ENCODE measurements at regions not wholly inside any gene's neighbourhood (a gene's known extent, or its start where the extent isn't known, plus 50 kb on each side); places are given as distances from the start of the nearest gene placed in this dataset.

GRCh38 chr1:193569096-193569982, 382.9 kb upstream of the B3GALT2 start:
- TF ChIP-seq CTCF (IDR thresholded peaks at IDR 0.05; ENCODE audit: borderline replicate concordance, insufficient read depth, low read depth, low read length): no peak
- no peak overlapping the region for H3K4me3 ChIP-seq (ENCODE audit: low read depth, low read length)

- H3K4me3 ChIP-seq (ENCODE audit: low read depth, low read length): no peak overlapping the region
- TF ChIP-seq CTCF (IDR thresholded peaks at IDR 0.05; ENCODE audit: borderline replicate concordance, insufficient read depth, low read depth, low read length): no peak
Measured at GRCh38 chr1:193568512-193568911, 382.1 kb upstream of the B3GALT2 start.

- no peak for TF ChIP-seq CTCF (IDR thresholded peaks at IDR 0.05; ENCODE audit: borderline replicate concordance, insufficient read depth, low read depth, low read length)
- H3K4me3 ChIP-seq (ENCODE audit: low read depth, low read length): no peak overlapping the region
Measured at GRCh38 chr1:193567937-193568336, 381.5 kb upstream of the B3GALT2 start.

- no peak overlapping the region for H3K4me3 ChIP-seq (ENCODE audit: low read depth, low read length)
- TF ChIP-seq CTCF (IDR thresholded peaks at IDR 0.05; ENCODE audit: borderline replicate concordance, insufficient read depth, low read depth, low read length): no peak
Measured at GRCh38 chr1:193566735-193567134, 380.3 kb upstream of the B3GALT2 start.

GRCh38 chr1:193565971-193566577, 379.7 kb upstream of the B3GALT2 start:
- TF ChIP-seq CTCF (IDR thresholded peaks at IDR 0.05; ENCODE audit: borderline replicate concordance, insufficient read depth, low read depth, low read length): no peak
- no peak overlapping the region for H3K4me3 ChIP-seq (ENCODE audit: low read depth, low read length)

GRCh38 chr1:193562121-193562520, 375.7 kb upstream of the B3GALT2 start:
- no peak overlapping the region for H3K4me3 ChIP-seq (ENCODE audit: low read depth, low read length)
- TF ChIP-seq CTCF (IDR thresholded peaks at IDR 0.05; ENCODE audit: borderline replicate concordance, insufficient read depth, low read depth, low read length): no peak

Data from GM12875 (cell line).